ENCODE measurements at regions not wholly inside any gene's neighbourhood (a gene's known extent, or its start where the extent isn't known, plus 50 kb on each side); places are given as distances from the start of the nearest gene placed in this dataset.

GRCh38 chr12:13478650-13479181 lies 282.2 kb downstream of the EMP1 start:
- TF ChIP-seq SIN3A (IDR thresholded peaks at IDR 0.05; ENCODE audit: borderline replicate concordance, insufficient read depth, low read depth, low read length) (no peak), POLR2AphosphoS5 (IDR thresholded peaks at IDR 0.05; ENCODE audit: low read depth, low read length) (no peak), CTCF (IDR thresholded peaks at IDR 0.05) (no peak), TCF7L2 (IDR thresholded peaks at IDR 0.05; ENCODE audit: low read depth, low read length) (no peak)

Measured in Panc1 (cell line).